Keratinocyte (primary cell): ENCODE measurements at regions not wholly inside any gene's neighbourhood (a gene's known extent, or its start where the extent isn't known, plus 50 kb on each side); places are given as distances from the start of the nearest gene placed in this dataset.

Source experiments
- DNase-seq: peaks from one replicate; pipeline ENCODE4 v3.0.0-alpha.2; 2011; ENCODE audit warnings: low read depth, missing footprints, low spot score
- FAIRE-seq: peaks from 2 replicates; lab custom pipeline; 2011; peaks lifted over from hg19 to GRCh38; lab: Jason Lieb, UNC
- H2AFZ ChIP-seq: 2 replicates; pipeline ENCODE4 v1.6.0; 2012; ENCODE audit warnings: low read length, control low read depth, inconsistent platforms; ENCODE audit not compliant: control insufficient read depth
- H3K27ac ChIP-seq: 2 replicates; pipeline ENCODE4 v1.5.1; 2011; ENCODE audit warnings: low read length; ENCODE audit not compliant: control insufficient read depth, insufficient read depth
- H3K27me3 ChIP-seq: 3 replicates; pipeline ENCODE4 v1.6.0; 2011; ENCODE audit warnings: low read length; ENCODE audit not compliant: control insufficient read depth, insufficient read depth; ENCODE audit errors: extremely low read depth
- H3K36me3 ChIP-seq, 2 experiments: 2 replicates in 1 of 2; 3 replicates in 1 of 2; pipeline ENCODE4 v1.5.1; 2011; ENCODE audit warnings: low read length in 2 of 2, mild to moderate bottlenecking in 1 of 2; ENCODE audit not compliant: control insufficient read depth in 2 of 2, insufficient read depth in 2 of 2; ENCODE audit errors: extremely low read depth in 1 of 2
- H3K4me1 ChIP-seq: 3 replicates; pipeline ENCODE4 v1.5.1; 2011; ENCODE audit warnings: low read length; ENCODE audit not compliant: control insufficient read depth, insufficient read depth; ENCODE audit errors: extremely low read depth
- H3K4me2 ChIP-seq: 3 replicates; pipeline ENCODE4 v1.6.0; 2011; ENCODE audit warnings: low read depth, low read length; ENCODE audit not compliant: control insufficient read depth, insufficient read depth; ENCODE audit errors: extremely low read depth
- H3K4me3 ChIP-seq, 3 experiments: fragments of 200-600 bp in 1 of 3; sonication (generic) in 1 of 3; 2 replicates in 2 of 3; 3 replicates in 1 of 3; pipeline ENCODE4 v1.5.1; 2011 to 2016; ENCODE audit warnings: low read length in 3 of 3, mild to moderate bottlenecking in 3 of 3, control low read depth in 2 of 3, inconsistent platforms in 1 of 3, low read depth in 1 of 3, mixed read lengths in 1 of 3, mixed run types in 1 of 3, moderate library complexity in 1 of 3; ENCODE audit not compliant: control insufficient read depth in 2 of 3, insufficient read depth in 2 of 3; ENCODE audit errors: extremely low read depth in 1 of 3
- H3K79me2 ChIP-seq: 2 replicates; pipeline ENCODE4 v1.6.0; 2012; ENCODE audit warnings: low read length; ENCODE audit not compliant: control insufficient read depth, insufficient read depth
- H3K9ac ChIP-seq: 3 replicates; pipeline ENCODE4 v1.6.0; 2011; ENCODE audit warnings: low read length; ENCODE audit not compliant: control insufficient read depth, insufficient read depth; ENCODE audit errors: extremely low read depth
- H3K9me1 ChIP-seq: 3 replicates; pipeline ENCODE4 v1.6.0; 2011; ENCODE audit warnings: low read length; ENCODE audit not compliant: control insufficient read depth, insufficient read depth; ENCODE audit errors: extremely low read depth
- H3K9me3 ChIP-seq: 2 replicates; pipeline ENCODE4 v1.5.1; 2012; ENCODE audit warnings: low read depth, low read length; ENCODE audit not compliant: control insufficient read depth
- H4K20me1 ChIP-seq: 3 replicates; pipeline ENCODE4 v1.6.0; 2011; ENCODE audit warnings: low read length; ENCODE audit not compliant: control insufficient read depth, insufficient read depth; ENCODE audit errors: extremely low read depth
- CTCF ChIP-seq, 3 experiments: IDR thresholded peaks in 1 of 3; conservative IDR thresholded peaks in 1 of 3; optimal IDR thresholded peaks in 1 of 3; 2 replicates in 2 of 3; 3 replicates in 1 of 3; pipeline versions ENCODE3 to v1.5.1; 2011; ENCODE audit warnings: low read length in 3 of 3, mild to moderate bottlenecking in 3 of 3, moderate library complexity in 2 of 3, control low read depth in 1 of 3, inconsistent platforms in 1 of 3; ENCODE audit not compliant: insufficient read depth in 2 of 3; ENCODE audit errors: extremely low read depth in 1 of 3
- EZH2 ChIP-seq: IDR thresholded peaks from one replicate; pipeline ENCODE4 v1.6.1; 2012; ENCODE audit warnings: inconsistent platforms, mild to moderate bottlenecking, low read length, moderate library complexity
- dilution Hi-C: fragments of 300-500 bp; cut with MboI; formaldehyde crosslinking; loops from one replicate; pipeline ENCODE4 v1.7.0; 2020; ENCODE audit warnings: low sequenced_read_pairs; ENCODE audit not compliant: extremely low pct_ligation_motif_present

GRCh38 chr1:193791746-193792145, 605.3 kb upstream of the B3GALT2 start:
- H3K4me2 ChIP-seq = no peak overlapping the region
- H2AFZ ChIP-seq = no peak overlapping the region
- no peak overlapping the region for H3K4me3 ChIP-seq
- dilution Hi-C loops = no loop called here
- no peaks in the 10 kb centered on the region for H3K79me2 ChIP-seq
- no peaks in the 10 kb centered on the region for H3K9me3 ChIP-seq
- H3K36me3 ChIP-seq = no peaks in the 10 kb centered on the region
- H3K4me1 ChIP-seq = no peaks in the 10 kb centered on the region
- no peaks in the 10 kb centered on the region for H3K9me1 ChIP-seq
- no peak for DNase-seq
- no peak for TF ChIP-seq CTCF (optimal IDR thresholded peaks at IDR 0.05 in 1 of 3, IDR thresholded peaks at IDR 0.05 in 1 of 3, conservative IDR thresholded peaks at IDR 0.05 in 1 of 3; ENCODE audit: extremely low read depth in 1 of 3, insufficient read depth in 2 of 3, low read length in 3 of 3)
- TF ChIP-seq EZH2 = no peak
- no peak overlapping the region for H3K9ac ChIP-seq
- H4K20me1 ChIP-seq = no peaks in the 10 kb centered on the region
- no peak overlapping the region for H3K27ac ChIP-seq
- no peak for FAIRE-seq
- H3K27me3 ChIP-seq = no peaks in the 10 kb centered on the region

- Histone ChIP-seq H3K9ac (no peak overlapping the region), H3K27me3 (no peaks in the 10 kb centered on the region), H3K4me1 (no peaks in the 10 kb centered on the region), H3K79me2 (no peaks in the 10 kb centered on the region), H3K4me3 (no peak overlapping the region), H3K9me1 (no peaks in the 10 kb centered on the region), H3K9me3 (no peaks in the 10 kb centered on the region), H3K36me3 (no peaks in the 10 kb centered on the region), H4K20me1 (no peaks in the 10 kb centered on the region), H2AFZ (no peak overlapping the region), H3K27ac (no peak overlapping the region), H3K4me2 (no peak overlapping the region)
- TF ChIP-seq EZH2 = no peak
- no peak for TF ChIP-seq CTCF (optimal IDR thresholded peaks at IDR 0.05 in 1 of 3, IDR thresholded peaks at IDR 0.05 in 1 of 3, conservative IDR thresholded peaks at IDR 0.05 in 1 of 3; ENCODE audit: extremely low read depth in 1 of 3, insufficient read depth in 2 of 3, low read length in 3 of 3)
- dilution Hi-C loops = no loop called here
- FAIRE-seq (no peak), DNase-seq (no peak)
Measured at GRCh38 chr1:193787061-193787460, 600.6 kb upstream of the B3GALT2 start.
